K562 (cell line): ENCODE measurements at regions not wholly inside any gene's neighbourhood (a gene's known extent, or its start where the extent isn't known, plus 50 kb on each side); places are given as distances from the start of the nearest gene placed in this dataset.

ENCODE experiments used
- CBX5 ChIP-seq: IDR thresholded peaks from 2 replicates; pipeline ENCODE4 v1.6.1; 2014; ENCODE audit warnings: low read depth, borderline replicate concordance
- CEBPB ChIP-seq: fragments of 450-650 bp; IDR thresholded peaks from 2 replicates; pipeline ENCODE4 v1.6.1; 2016; ENCODE audit warnings: missing genetic modification characterization, missing compliant biosample characterization
- FOXK2 ChIP-seq, 2 experiments: fragments of 450-650 bp; IDR thresholded peaks in 1 of 2; conservative IDR thresholded peaks in 1 of 2; 2 replicates each; pipeline ENCODE4 v1.6.1; 2016; ENCODE audit warnings: low read depth in 2 of 2, mild to moderate bottlenecking in 1 of 2
- MYNN ChIP-seq, 2 experiments: sonication (generic); formaldehyde crosslinking in 1 of 2; IDR thresholded peaks; 2 replicates each; pipeline versions ENCODE4 v1.5.0 to v1.6.1; 2016 to 2020; ENCODE audit warnings: antibody characterized with exemption in 1 of 2, missing genetic modification reagents in 1 of 2
- NR3C1 ChIP-seq: sonication (generic); formaldehyde crosslinking; IDR thresholded peaks from 2 replicates; pipeline ENCODE4 v1.8.1; 2022; ENCODE audit warnings: missing genetic modification reagents
- XRCC4 ChIP-seq: IDR thresholded peaks from one replicate; pipeline ENCODE4 v1.6.1; 2011; ENCODE audit not compliant: insufficient read depth, insufficient read length; ENCODE audit errors: extremely low read depth
- ZNF436 ChIP-seq: fragments of 250-450, 450-650 bp; sonication (Bioruptor Pico); formaldehyde crosslinking; IDR thresholded peaks from 2 replicates; pipeline ENCODE4 v1.7.0; 2020; ENCODE audit warnings: mild to moderate bottlenecking
- ZNF507 ChIP-seq: conservative IDR thresholded peaks from 2 replicates; pipeline ENCODE4 v1.6.1; 2017; ENCODE audit warnings: missing genetic modification characterization, missing compliant biosample characterization
- ZNF699 ChIP-seq: fragments of 250-450 bp; sonication (Bioruptor Pico); IDR thresholded peaks from 2 replicates; pipeline ENCODE4 v1.8.0; 2021; ENCODE audit warnings: mild to moderate bottlenecking, moderate library complexity; ENCODE audit not compliant: insufficient replicate concordance
- TF ChIP-seq, protein P1 (sequence below), 3 experiments: IDR thresholded peaks in 2 of 3; conservative IDR thresholded peaks in 1 of 3; 2 replicates each; pipeline ENCODE4 v1.5.1; 2011 to 2012; ENCODE audit warnings: low read length in 3 of 3, mild to moderate bottlenecking in 3 of 3, control low read depth in 2 of 3, improper control_type of control experiment in 1 of 3, inconsistent platforms in 1 of 3, low read depth in 1 of 3, mixed read lengths in 1 of 3, moderate library complexity in 1 of 3; ENCODE audit not compliant: insufficient read depth in 2 of 3
- TF ChIP-seq, protein P2 (sequence below): sonication (generic); formaldehyde crosslinking; IDR thresholded peaks from 2 replicates; pipeline ENCODE4 v1.9.0; 2022; ENCODE audit warnings: mild to moderate bottlenecking, missing genetic modification reagents
- TF ChIP-seq, protein P3 (sequence below): fragments of 450-650 bp; IDR thresholded peaks from one replicate; pipeline ENCODE4 v1.6.1; 2018; ENCODE audit warnings: mild to moderate bottlenecking, moderate library complexity; ENCODE audit not compliant: partially characterized antibody
- TF ChIP-seq, protein P4 (sequence below): fragments of 250-450 bp; sonication (Bioruptor Pico); IDR thresholded peaks from 2 replicates; pipeline ENCODE4 v1.4.0; 2020; ENCODE audit warnings: mild to moderate bottlenecking, moderate library complexity

DNA sequence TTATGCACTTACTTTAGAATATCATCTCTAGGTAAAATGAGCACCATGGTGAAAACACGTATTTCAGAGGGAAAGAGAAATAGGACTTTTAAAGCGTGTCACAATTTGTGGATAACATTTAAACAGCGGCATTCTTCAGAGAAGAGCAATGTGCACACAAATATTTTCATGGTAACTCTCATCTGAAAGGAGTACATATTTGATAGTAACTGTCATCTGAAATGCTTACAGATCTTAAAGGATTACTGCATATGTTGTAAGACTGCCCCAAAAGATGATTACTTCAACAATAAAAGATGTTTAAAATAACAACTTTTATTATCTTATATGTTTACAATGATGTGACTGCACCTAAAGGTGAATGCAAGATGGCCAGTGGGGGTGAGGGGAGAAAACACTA, 408.8 kb downstream of the PLA2G4A start:
- TF ChIP-seq, protein P1, sequence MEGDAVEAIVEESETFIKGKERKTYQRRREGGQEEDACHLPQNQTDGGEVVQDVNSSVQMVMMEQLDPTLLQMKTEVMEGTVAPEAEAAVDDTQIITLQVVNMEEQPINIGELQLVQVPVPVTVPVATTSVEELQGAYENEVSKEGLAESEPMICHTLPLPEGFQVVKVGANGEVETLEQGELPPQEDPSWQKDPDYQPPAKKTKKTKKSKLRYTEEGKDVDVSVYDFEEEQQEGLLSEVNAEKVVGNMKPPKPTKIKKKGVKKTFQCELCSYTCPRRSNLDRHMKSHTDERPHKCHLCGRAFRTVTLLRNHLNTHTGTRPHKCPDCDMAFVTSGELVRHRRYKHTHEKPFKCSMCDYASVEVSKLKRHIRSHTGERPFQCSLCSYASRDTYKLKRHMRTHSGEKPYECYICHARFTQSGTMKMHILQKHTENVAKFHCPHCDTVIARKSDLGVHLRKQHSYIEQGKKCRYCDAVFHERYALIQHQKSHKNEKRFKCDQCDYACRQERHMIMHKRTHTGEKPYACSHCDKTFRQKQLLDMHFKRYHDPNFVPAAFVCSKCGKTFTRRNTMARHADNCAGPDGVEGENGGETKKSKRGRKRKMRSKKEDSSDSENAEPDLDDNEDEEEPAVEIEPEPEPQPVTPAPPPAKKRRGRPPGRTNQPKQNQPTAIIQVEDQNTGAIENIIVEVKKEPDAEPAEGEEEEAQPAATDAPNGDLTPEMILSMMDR (IDR thresholded peaks at IDR 0.05 in 2 of 3, conservative IDR thresholded peaks at IDR 0.05 in 1 of 3; ENCODE audit: insufficient read depth in 2 of 3, low read depth in 1 of 3, low read length in 3 of 3) = no peak
- TF ChIP-seq FOXK2 (conservative IDR thresholded peaks at IDR 0.05 in 1 of 2, IDR thresholded peaks at IDR 0.05 in 1 of 2; ENCODE audit: low read depth in 2 of 2) (no peak), MYNN (IDR thresholded peaks at IDR 0.05) (no peak), MYNN (CRISPR knock-in tag; IDR thresholded peaks at IDR 0.05) (no peak), CEBPB (tag) (no peak), ZNF699 (CRISPR knock-in tag) (no peak), ZNF436 (CRISPR knock-in tag) (no peak), XRCC4 (no peak), NR3C1 (CRISPR knock-in tag) (no peak), ZNF507 (tag) (no peak), CBX5 (no peak)
- TF ChIP-seq, protein P2, sequence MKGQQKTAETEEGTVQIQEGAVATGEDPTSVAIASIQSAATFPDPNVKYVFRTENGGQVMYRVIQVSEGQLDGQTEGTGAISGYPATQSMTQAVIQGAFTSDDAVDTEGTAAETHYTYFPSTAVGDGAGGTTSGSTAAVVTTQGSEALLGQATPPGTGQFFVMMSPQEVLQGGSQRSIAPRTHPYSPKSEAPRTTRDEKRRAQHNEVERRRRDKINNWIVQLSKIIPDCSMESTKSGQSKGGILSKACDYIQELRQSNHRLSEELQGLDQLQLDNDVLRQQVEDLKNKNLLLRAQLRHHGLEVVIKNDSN (CRISPR knock-in tag) = no peak
- TF ChIP-seq, protein P3, sequence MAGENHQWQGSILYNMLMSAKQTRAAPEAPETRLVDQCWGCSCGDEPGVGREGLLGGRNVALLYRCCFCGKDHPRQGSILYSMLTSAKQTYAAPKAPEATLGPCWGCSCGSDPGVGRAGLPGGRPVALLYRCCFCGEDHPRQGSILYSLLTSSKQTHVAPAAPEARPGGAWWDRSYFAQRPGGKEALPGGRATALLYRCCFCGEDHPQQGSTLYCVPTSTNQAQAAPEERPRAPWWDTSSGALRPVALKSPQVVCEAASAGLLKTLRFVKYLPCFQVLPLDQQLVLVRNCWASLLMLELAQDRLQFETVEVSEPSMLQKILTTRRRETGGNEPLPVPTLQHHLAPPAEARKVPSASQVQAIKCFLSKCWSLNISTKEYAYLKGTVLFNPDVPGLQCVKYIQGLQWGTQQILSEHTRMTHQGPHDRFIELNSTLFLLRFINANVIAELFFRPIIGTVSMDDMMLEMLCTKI = no peak
- TF ChIP-seq, protein P4, sequence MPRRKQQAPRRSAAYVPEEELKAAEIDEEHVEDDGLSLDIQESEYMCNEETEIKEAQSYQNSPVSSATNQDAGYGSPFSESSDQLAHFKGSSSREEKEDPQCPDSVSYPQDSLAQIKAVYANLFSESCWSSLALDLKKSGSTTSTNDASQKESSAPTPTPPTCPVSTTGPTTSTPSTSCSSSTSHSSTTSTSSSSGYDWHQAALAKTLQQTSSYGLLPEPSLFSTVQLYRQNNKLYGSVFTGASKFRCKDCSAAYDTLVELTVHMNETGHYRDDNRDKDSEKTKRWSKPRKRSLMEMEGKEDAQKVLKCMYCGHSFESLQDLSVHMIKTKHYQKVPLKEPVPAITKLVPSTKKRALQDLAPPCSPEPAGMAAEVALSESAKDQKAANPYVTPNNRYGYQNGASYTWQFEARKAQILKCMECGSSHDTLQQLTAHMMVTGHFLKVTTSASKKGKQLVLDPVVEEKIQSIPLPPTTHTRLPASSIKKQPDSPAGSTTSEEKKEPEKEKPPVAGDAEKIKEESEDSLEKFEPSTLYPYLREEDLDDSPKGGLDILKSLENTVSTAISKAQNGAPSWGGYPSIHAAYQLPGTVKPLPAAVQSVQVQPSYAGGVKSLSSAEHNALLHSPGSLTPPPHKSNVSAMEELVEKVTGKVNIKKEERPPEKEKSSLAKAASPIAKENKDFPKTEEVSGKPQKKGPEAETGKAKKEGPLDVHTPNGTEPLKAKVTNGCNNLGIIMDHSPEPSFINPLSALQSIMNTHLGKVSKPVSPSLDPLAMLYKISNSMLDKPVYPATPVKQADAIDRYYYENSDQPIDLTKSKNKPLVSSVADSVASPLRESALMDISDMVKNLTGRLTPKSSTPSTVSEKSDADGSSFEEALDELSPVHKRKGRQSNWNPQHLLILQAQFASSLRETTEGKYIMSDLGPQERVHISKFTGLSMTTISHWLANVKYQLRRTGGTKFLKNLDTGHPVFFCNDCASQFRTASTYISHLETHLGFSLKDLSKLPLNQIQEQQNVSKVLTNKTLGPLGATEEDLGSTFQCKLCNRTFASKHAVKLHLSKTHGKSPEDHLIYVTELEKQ (CRISPR knock-in tag) = no peak
